ENCODE measurements at regions not wholly inside any gene's neighbourhood (a gene's known extent, or its start where the extent isn't known, plus 50 kb on each side); places are given as distances from the start of the nearest gene placed in this dataset.

DNA sequence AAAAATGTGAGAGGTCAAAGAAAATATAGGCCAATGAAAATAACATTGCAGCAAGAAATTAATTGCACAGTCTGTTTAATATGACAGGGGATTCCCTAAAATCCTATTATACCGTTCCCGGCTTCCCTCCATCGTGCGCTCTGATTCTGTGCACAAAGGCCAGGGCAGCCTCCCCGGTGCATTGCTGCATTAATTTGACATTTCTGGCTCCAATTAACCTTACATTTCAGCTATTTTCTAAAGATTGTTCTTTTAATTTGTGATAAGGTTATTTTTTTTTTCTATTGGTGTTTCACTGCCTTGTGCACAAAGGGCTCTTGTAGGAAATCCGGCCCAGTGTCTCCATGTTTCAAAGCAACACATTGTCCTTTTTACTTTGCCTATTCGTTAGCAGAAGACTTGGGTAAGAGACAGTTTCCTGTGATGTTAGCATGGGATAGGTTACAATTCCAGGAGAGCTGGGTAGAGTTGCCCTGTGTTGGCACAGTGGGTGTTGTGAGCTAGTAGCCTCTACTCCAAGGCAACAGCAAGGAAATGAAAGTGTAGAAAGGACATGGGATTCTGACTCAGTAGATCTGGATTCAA, 257.3 kb upstream of the IGF1R start:
- ATAC-seq (replicated peaks): no peak
- Mint-ChIP-seq H3K4me1 (no peaks in the 10 kb centered on the region), H3K27me3 (peaks cover 22% of the 10 kb centered on the region), H3K36me3 (ENCODE audit: low read depth) (no peaks in the 10 kb centered on the region), H3K4me3 (no peak overlapping the region), H3K9me3 (no peaks in the 10 kb centered on the region), H3K27ac (no peak overlapping the region)

DNA sequence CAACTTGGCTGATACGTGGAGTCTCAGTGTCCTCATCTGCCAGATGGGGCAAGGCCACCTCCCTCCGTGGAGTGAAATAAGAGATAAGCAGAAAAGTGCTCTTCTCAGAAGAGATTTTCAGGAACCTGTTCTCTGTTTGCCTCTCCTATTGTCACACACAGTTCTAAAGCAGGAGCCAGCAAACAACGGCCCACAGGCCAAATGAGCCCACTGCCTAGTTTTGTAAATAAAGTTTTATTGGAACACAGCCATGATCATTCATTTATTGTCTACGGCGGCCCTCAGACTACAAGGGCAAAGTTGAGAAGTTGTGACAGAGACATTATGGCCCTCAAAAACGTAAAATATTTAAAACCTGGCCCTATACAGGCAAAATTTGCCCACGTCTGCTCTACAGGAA, 256.8 kb upstream of the IGF1R start:
- H3K36me3 Mint-ChIP-seq (ENCODE audit: low read depth): no peaks in the 10 kb centered on the region
- H3K4me3 Mint-ChIP-seq: no peak overlapping the region
- no peaks in the 10 kb centered on the region for H3K9me3 Mint-ChIP-seq
- no peaks in the 10 kb centered on the region for H3K4me1 Mint-ChIP-seq
- H3K27me3 Mint-ChIP-seq: peaks cover 22% of the 10 kb centered on the region
- no peak overlapping the region for H3K27ac Mint-ChIP-seq
- no peak for ATAC-seq (replicated peaks)

DNA sequence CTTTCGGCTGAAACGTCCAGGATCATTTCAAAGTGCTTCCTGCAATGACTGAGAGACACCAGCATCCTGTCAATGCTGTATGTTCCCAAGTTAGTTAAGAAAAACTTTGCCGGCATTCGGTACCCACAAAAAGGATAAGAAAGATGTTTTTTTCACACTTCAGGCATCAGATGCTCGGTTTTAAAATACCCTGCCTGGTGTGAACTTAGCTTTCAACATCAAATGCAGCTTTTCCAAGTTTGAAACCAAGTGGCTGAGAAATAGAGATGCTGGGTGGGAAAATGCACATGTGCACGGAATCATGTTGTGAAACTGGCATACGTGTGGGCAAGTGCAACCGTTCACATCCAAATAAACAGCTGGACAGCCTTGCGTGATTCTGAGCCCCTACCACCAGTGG, 254.9 kb upstream of the IGF1R start:
- Mint-ChIP-seq H3K4me1 (no peaks in the 10 kb centered on the region), H3K27ac (no peak overlapping the region), H3K9me3 (no peaks in the 10 kb centered on the region), H3K27me3 (peaks cover 18% of the 10 kb centered on the region), H3K36me3 (ENCODE audit: low read depth) (no peaks in the 10 kb centered on the region), H3K4me3 (no peak overlapping the region)
- no peak for ATAC-seq (replicated peaks)

DNA sequence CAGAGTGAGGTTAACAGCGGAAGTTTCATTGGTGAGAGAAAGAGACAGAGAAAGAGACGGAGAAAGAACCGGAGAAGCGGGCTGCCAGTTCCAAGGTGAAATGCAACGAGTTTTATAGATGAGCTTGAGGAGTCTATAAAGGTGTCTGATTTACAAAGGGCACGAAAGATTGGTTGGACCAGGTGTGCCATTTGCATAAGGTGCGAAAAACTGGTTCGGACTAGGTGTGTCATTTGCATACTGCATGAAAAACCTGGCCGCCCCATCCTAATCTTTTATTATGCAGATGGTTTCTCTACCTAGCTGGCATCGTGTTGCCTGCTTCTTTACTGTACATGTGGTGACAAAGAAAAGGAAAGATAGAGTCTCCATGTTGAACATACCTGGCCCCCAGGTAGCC, 253.8 kb upstream of the IGF1R start:
- Mint-ChIP-seq H3K4me3 (no peak overlapping the region), H3K27ac (no peak overlapping the region), H3K27me3 (peaks cover 13% of the 10 kb centered on the region), H3K4me1 (no peaks in the 10 kb centered on the region), H3K9me3 (no peaks in the 10 kb centered on the region), H3K36me3 (ENCODE audit: low read depth) (no peaks in the 10 kb centered on the region)
- no peak for ATAC-seq (replicated peaks)

DNA sequence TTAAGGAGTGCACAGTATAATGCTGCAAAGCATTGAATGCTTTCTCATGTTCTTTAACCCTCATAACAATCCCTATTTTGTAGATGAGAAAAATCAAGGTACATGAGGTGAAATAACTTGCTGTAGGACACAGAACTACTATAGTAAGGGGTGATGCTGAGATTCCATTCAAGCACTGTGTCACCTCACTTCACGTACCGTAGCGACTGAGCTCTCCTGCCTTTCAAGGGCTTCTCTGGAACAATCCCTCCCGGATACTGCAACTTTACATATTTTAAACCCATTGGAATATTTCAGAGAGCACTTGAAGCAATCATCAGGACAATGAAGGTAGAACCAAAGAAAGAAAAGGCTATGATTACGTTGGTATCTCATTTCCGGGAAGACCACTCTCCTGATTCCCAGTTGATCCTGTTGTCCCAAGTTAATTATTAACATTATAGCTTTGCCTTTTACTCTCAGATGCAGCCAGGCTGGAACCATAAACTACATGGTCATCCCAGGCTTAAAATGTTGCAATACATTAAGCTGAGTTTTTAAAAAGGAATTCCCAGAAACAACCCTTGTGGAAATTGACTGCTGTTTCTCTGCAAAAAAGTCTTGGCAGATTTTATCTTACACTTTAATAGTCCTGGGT, 252.2 kb upstream of the IGF1R start:
- no peak for ATAC-seq (replicated peaks)
- no peaks in the 10 kb centered on the region for H3K9me3 Mint-ChIP-seq
- no peak overlapping the region for H3K4me3 Mint-ChIP-seq
- no peaks in the 10 kb centered on the region for H3K4me1 Mint-ChIP-seq
- H3K36me3 Mint-ChIP-seq (ENCODE audit: low read depth): no peaks in the 10 kb centered on the region
- H3K27me3 Mint-ChIP-seq: peaks cover 13% of the 10 kb centered on the region
- no peak overlapping the region for H3K27ac Mint-ChIP-seq

DNA sequence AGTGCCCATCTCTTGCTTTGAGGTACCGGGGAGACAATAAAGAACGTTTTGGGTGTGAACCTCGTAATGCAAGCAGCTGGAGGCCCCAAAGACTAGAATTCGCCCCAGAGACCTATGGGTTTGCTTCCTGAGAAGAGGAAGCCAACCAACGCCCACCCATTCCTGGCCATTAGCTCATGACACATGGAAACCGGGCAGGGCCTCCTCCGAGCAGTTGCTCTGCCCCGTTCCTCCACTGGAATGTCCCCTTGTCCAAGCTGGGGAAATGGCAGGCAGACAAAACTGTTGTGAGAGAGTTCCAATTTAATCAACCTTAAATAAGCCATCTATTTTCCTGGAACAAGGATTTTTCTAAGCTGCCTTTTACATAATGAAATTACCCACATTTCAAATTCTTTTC, 250.9 kb upstream of the IGF1R start:
- Mint-ChIP-seq H3K36me3 (ENCODE audit: low read depth) (no peaks in the 10 kb centered on the region), H3K4me3 (no peak overlapping the region), H3K4me1 (no peaks in the 10 kb centered on the region), H3K9me3 (no peaks in the 10 kb centered on the region), H3K27ac (no peak overlapping the region), H3K27me3 (peaks cover 13% of the 10 kb centered on the region)
- ATAC-seq (replicated peaks): no peak

DNA sequence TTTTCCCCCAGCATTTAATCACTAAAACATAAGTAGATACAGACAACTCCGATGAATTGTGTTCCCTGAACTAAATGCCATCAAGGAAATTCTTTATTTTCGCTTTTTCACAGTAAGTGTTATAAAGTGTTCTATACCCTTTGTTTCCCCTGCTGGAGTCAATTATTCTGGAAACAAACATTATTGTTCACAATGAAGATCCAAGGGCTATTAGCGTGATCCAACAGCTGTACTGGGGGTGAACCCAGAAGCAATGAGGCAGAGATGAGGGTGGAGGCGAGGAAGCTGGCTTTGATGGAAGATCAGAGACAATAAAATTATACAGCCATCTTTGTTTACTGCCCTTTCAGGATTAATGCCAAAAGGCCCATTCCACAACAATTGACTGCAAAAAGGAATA, 250.3 kb upstream of the IGF1R start:
- no peak for ATAC-seq (replicated peaks)
- Mint-ChIP-seq H3K36me3 (ENCODE audit: low read depth) (no peaks in the 10 kb centered on the region), H3K27ac (no peak overlapping the region), H3K4me1 (no peaks in the 10 kb centered on the region), H3K27me3 (peaks cover 7% of the 10 kb centered on the region), H3K9me3 (no peaks in the 10 kb centered on the region), H3K4me3 (no peak overlapping the region)

DNA sequence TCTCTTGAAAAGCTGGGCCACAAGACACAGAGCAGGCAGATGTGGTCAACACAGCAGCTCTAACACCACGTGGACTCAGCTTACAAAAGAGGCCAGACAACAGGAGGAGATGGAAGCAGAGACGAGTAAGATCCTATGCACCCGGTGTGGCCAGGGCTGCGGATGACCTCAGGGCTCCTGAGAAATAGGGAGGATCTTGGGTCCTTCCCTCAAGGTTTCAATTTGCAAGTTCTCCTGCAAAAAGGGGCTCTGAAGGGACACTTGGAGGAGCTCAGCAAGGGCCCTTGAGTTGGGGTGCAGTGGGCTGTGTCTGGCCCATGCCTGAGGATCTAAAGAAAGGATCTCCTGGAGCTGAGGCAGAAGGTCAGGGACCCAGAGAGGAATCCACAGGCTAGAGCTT, 249.5 kb upstream of the IGF1R start:
- H3K4me1 Mint-ChIP-seq: no peaks in the 10 kb centered on the region
- H3K9me3 Mint-ChIP-seq: no peaks in the 10 kb centered on the region
- peaks cover 5% of the 10 kb centered on the region for H3K27me3 Mint-ChIP-seq
- ATAC-seq (replicated peaks): no peak
- no peak overlapping the region for H3K27ac Mint-ChIP-seq
- no peaks in the 10 kb centered on the region for H3K36me3 Mint-ChIP-seq (ENCODE audit: low read depth)
- no peak overlapping the region for H3K4me3 Mint-ChIP-seq

DNA sequence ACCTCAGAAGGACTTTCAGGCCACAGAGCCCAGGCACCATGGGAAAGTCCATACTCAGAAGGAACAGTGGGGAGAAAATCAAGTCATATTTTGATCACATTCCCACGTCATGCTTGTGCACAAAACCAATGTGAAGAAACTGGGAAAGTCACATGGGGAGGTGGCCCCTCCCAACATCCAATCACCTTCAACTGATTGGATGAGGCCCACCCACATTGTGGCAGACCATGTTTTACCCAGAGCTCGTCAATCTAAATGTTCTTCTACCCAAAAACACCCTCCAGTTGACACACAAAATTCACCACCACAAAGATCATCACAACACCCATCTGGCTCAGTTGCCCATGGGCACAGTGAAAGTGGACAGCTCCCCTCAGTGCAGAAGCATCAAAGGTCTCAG, 248.2 kb upstream of the IGF1R start:
- Mint-ChIP-seq H3K4me1 (no peaks in the 10 kb centered on the region), H3K4me3 (no peak overlapping the region), H3K27me3 (no peaks in the 10 kb centered on the region), H3K36me3 (ENCODE audit: low read depth) (no peaks in the 10 kb centered on the region), H3K27ac (no peak overlapping the region), H3K9me3 (no peaks in the 10 kb centered on the region)
- no peak for ATAC-seq (replicated peaks)

DNA sequence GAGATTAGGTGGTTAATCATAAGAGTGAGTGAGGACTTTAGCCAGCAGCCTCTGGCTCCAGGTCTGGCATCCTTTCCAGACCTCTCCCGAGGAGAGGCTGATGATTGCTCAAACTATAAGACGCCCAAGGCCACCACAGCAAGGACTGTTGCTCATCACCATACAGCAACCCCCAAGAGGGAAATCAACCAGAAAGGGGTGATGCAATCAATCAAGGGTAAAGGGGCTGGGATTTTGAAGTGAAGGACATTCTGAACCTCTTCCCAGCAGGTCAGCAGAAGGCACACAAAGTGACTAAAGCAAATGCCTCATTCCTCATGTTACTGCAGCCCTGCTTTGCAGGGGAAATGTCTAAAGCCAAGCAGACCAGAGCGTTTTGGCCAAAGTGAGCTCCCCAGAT, 247.3 kb upstream of the IGF1R start:
- Mint-ChIP-seq H3K36me3 (ENCODE audit: low read depth) (no peaks in the 10 kb centered on the region), H3K4me3 (no peak overlapping the region), H3K4me1 (no peaks in the 10 kb centered on the region), H3K27me3 (no peaks in the 10 kb centered on the region), H3K9me3 (no peaks in the 10 kb centered on the region), H3K27ac (no peak overlapping the region)
- no peak for ATAC-seq (replicated peaks)

DNA sequence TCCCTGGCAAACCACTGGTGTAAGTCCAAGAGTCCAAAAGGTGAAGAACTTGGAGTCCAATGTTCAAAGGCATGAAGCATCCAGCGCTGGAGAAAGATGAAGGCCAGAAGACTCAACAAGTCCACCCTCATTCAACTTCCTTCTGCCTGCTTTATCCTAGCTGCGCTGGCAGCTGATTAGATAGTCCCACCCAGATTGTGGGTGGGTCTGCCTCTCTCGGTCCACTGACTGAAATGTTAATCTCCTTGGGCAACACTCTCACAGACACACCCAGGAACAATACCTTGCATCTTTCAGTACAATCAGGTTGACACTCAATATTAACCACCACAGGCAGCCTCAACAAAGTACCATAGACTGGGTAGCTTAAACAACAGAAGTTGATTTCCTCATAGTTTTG, 245.9 kb upstream of the IGF1R start:
- H3K4me3 Mint-ChIP-seq: no peak overlapping the region
- H3K4me1 Mint-ChIP-seq: no peaks in the 10 kb centered on the region

DNA sequence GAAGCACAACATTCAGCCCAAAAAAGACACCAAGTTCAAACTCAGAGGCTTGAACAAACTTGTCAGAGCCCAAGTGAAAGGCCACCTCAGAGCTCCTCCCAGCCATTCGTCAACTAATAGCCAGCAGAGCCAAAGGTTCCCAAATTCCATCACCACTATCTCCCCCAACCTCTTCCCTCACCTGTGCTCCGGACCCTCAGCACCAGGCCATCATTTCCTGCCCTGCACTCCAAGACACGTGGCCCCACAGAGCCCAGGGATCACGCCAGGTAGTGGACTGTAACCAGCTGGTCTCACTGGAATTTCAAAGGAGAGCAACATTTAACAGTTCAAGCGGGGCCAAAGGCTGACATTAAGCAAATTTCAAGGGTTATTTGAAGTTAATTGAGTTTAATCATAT, 245.2 kb upstream of the IGF1R start:
- Mint-ChIP-seq H3K36me3 (ENCODE audit: low read depth) (no peaks in the 10 kb centered on the region), H3K4me3 (no peak overlapping the region), H3K4me1 (no peaks in the 10 kb centered on the region), H3K27me3 (peaks cover 4% of the 10 kb centered on the region), H3K9me3 (no peaks in the 10 kb centered on the region), H3K27ac (no peak overlapping the region)
- ATAC-seq (replicated peaks): no peak

More for the DNA sequence above, 245.9 kb upstream of the IGF1R start:
- no peaks in the 10 kb centered on the region for H3K9me3 Mint-ChIP-seq
- peaks cover 4% of the 10 kb centered on the region for H3K27me3 Mint-ChIP-seq
- H3K27ac Mint-ChIP-seq: no peak overlapping the region
- no peaks in the 10 kb centered on the region for H3K36me3 Mint-ChIP-seq (ENCODE audit: low read depth)
- no peak for ATAC-seq (replicated peaks)

DNA sequence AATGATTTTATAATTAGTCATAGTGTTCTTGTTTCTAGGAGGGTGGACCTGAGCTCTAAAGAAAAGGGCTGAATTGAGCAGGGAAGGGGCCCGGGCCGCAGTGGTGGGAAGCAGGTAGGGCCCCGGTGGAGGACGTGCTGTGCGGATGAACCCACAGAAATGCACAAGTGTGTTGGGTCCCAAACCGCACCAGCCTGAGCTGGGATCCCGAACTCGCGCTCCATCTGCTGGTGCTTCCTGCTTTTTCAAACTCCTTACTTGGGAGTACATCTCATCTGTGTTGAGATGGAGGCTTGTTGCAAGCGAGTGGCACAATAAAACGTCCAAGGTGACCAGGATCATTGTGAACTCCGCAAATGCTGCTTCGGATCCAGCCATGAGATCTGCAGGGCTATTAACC, 244.8 kb upstream of the IGF1R start:
- no peaks in the 10 kb centered on the region for H3K36me3 Mint-ChIP-seq (ENCODE audit: low read depth)
- H3K4me3 Mint-ChIP-seq: no peak overlapping the region
- ATAC-seq (replicated peaks): no peak
- H3K4me1 Mint-ChIP-seq: no peaks in the 10 kb centered on the region
- no peaks in the 10 kb centered on the region for H3K9me3 Mint-ChIP-seq
- no peak overlapping the region for H3K27ac Mint-ChIP-seq
- H3K27me3 Mint-ChIP-seq: peaks cover 4% of the 10 kb centered on the region

DNA sequence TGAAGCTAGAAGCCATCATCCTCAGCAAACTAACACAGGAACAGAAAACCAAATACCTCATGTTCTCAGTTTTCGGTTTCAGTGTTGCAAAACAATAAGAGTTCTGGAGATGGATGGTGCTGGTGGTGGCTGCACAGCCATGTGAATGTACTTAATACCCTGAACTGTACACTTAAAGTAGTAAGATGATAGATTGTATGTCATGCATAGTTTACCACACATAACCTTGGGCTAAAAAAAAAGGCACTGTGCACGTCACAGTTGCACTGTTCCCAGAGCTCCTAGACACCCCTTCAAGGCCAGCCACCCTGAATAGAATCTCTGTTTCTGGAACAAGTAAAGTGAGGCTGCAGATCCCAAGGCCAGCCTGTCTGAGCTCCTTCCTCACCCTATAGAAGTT, 243.3 kb upstream of the IGF1R start:
- Mint-ChIP-seq H3K4me1 (no peaks in the 10 kb centered on the region), H3K4me3 (no peak overlapping the region), H3K27ac (no peak overlapping the region), H3K36me3 (ENCODE audit: low read depth) (no peaks in the 10 kb centered on the region), H3K27me3 (peaks cover 4% of the 10 kb centered on the region), H3K9me3 (no peaks in the 10 kb centered on the region)
- ATAC-seq (replicated peaks): no peak

DNA sequence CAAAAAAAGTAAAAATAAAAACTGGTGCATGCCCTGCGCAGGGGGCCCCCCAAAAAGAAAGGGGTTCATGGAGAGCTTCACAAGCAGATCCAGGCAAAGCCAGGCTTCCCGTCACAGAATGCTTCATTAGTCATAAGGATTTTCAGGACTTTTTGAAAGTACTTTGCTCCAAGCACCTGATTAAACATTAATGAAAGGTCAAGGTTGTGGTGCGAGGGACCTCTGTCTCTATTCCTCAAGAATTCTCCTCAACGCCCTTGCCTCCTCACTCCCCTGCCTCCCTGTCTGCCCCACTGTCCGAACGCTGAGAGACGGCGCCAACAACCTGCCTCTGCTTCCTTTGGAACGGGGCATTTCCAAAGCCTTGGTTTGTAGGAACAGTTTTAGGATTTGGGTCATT, 240.1 kb upstream of the IGF1R start:
- Mint-ChIP-seq H3K4me1 (no peaks in the 10 kb centered on the region), H3K27ac (no peak overlapping the region), H3K36me3 (ENCODE audit: low read depth) (no peaks in the 10 kb centered on the region), H3K4me3 (no peak overlapping the region), H3K27me3 (peaks cover 11% of the 10 kb centered on the region), H3K9me3 (no peaks in the 10 kb centered on the region)
- ATAC-seq (replicated peaks): no peak

DNA sequence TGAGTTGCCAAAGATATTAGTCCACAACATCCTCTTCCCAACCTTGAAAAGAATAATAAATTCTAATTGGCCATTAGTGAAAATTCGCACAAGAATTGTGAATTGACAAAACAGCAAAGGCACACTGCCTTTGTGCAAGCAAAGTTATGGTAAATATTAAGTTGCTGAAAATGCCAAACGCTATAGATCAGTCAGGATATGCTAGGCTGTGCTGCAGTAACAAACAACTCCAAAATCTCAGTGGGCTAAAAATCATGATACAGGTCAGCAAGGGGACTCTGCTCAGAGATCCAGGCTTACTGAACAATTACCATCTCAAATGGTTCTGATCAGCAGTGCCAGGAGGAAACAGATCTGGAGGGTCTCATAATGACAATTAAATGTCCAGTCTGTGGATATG, 238.0 kb upstream of the IGF1R start:
- Mint-ChIP-seq H3K4me3 (no peak overlapping the region), H3K27me3 (peaks cover 11% of the 10 kb centered on the region), H3K4me1 (no peaks in the 10 kb centered on the region), H3K36me3 (ENCODE audit: low read depth) (no peaks in the 10 kb centered on the region), H3K9me3 (no peaks in the 10 kb centered on the region), H3K27ac (no peak overlapping the region)
- no peak for ATAC-seq (replicated peaks)

Measured in activated T-helper 17 cell treated with anti-CD3 and anti-CD28 coated beads, Interleukin-2, amount 50 U/mL, for 72 hours (primary cell).